Stimulated activated CD8-positive, alpha-beta memory T cell treated with anti-CD3 and anti-CD28 coated beads, Interleukin-2, amount 100 ng/mL, for 48 hours (primary cell): ENCODE measurements at regions not wholly inside any gene's neighbourhood (a gene's known extent, or its start where the extent isn't known, plus 50 kb on each side); places are given as distances from the start of the nearest gene placed in this dataset.
"Not testable (repeated sequence)": the region's sequence is repeated elsewhere in the genome, so short reads cannot be mapped to it uniquely, and the experiment has no call there.

ENCODE experiments used
- DNase-seq, 2 donors: peaks; one replicate each; pipeline ENCODE4 v3.0.0-alpha.2; 2020; ENCODE audit warnings: low read depth in 2 of 2

GRCh38 chr2:129924115-129924514 is 55.4 kb upstream of the RAB6C start:
- not testable (repeated sequence) for DNase-seq

- no peak for DNase-seq
Measured at GRCh38 chr2:129925381-129925780, 54.1 kb upstream of the RAB6C start.

- DNase-seq: no peak
Measured at GRCh38 chr2:129927696-129928095, 51.8 kb upstream of the RAB6C start.

- DNase-seq: no peak
Measured at GRCh38 chr2:129929321-129930290, 49.9 kb upstream of the RAB6C start.
